ENCODE measurements at regions not wholly inside any gene's neighbourhood (a gene's known extent, or its start where the extent isn't known, plus 50 kb on each side); places are given as distances from the start of the nearest gene placed in this dataset.

GRCh38 chr3:4067893-4068292 is 235.3 kb upstream of the SETMAR start:
- no peak for TF ChIP-seq CTCF (IDR thresholded peaks at IDR 0.05)
- no peak for TF ChIP-seq SREBF2 (IDR thresholded peaks at IDR 0.05)
- no peak for TF ChIP-seq EHMT2 (IDR thresholded peaks at IDR 0.05; ENCODE audit: low read depth)
- no peak for TF ChIP-seq MYC (IDR thresholded peaks at IDR 0.05; ENCODE audit: borderline replicate concordance, low read length)
- no peak for TF ChIP-seq NFE2L2 (conservative IDR thresholded peaks at IDR 0.05; ENCODE audit: low read length)
- no peak for TF ChIP-seq ZC3H11A (IDR thresholded peaks at IDR 0.05)
- no peak for TF ChIP-seq BCL3 (IDR thresholded peaks at IDR 0.05)

Measured in A549 (cell line).